Sigmoid colon (tissue), 4 donors: ENCODE measurements at regions not wholly inside any gene's neighbourhood (a gene's known extent, or its start where the extent isn't known, plus 50 kb on each side); places are given as distances from the start of the nearest gene placed in this dataset.

ENCODE experiments used
- POLR2A ChIP-seq, 2 donors: fragments of 450-650 bp; IDR thresholded peaks; one replicate each; pipeline ENCODE4 v1.6.1; 2016; ENCODE audit warnings: antibody characterized with exemption in 2 of 2, mild to moderate bottlenecking in 2 of 2, moderate library complexity in 2 of 2
- POLR2AphosphoS5 ChIP-seq, 4 donors: sonication (generic); formaldehyde crosslinking; IDR thresholded peaks; one replicate each; pipeline ENCODE4 v1.6.1; 2017; ENCODE audit warnings: antibody characterized with exemption in 4 of 4

DNA sequence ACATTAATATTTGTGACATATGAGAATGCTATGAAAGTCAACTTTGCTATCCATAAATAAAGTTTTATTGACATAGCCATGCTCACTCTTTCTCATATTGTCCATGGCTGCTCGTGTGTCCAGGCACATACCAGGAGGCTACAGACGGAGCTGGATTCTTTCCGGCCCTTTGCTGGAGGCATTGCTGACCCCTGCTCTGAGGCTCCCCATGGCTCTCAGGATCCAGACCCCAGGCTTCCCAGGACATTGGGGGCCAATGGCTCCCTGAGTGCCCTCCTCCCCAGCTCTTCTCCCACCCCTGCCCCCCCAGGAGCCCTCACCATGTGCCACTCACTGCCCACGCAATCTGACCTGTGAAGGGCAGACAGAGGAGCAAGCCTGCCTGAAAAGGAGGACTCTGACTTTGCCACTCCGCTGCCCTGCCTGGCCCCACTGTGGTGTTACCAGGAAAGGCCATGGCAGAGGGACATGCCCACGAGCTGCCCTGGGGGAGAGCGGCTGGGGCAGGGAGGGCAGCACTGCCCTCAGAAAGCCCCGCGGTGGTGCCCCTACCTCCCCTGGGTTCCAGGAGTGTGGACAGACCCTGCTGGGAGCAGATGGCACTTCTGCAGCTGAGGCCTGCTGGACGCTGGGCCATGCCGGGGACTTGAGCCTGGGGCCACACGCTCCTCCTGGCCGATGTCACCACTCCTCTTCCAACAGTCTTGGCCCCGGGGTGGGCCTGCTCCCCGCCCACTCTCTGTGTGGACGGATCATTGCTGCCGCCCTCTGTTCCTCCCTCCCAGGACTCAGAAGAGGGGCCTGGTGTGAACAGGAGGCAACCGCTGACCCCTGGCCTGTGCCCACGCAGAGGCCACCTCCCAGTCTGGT is 97.8 kb upstream of the BHLHE23 start:
- no peak for TF ChIP-seq POLR2AphosphoS5 (IDR thresholded peaks at IDR 0.05)
- no peak for TF ChIP-seq POLR2A (IDR thresholded peaks at IDR 0.05)
